Liver (tissue), 8 donors: ENCODE measurements at regions not wholly inside any gene's neighbourhood (a gene's known extent, or its start where the extent isn't known, plus 50 kb on each side); places are given as distances from the start of the nearest gene placed in this dataset.

ENCODE experiments used
- DNase-seq: peaks from one replicate; pipeline ENCODE4 v3.0.0-alpha.2; 2017; ENCODE audit warnings: low spot score
- H3K27ac ChIP-seq, 2 donors: one replicate each; pipeline ENCODE4 v1.7.0; 2013; ENCODE audit warnings: inconsistent platforms in 2 of 2, low read length in 2 of 2, control low read depth in 1 of 2, low read depth in 1 of 2, mild to moderate bottlenecking in 1 of 2
- H3K27me3 ChIP-seq, 4 donors: one replicate each; pipeline versions ENCODE4 v1.6.1 to v1.7.0; 2013; ENCODE audit warnings: low read length in 3 of 4, inconsistent platforms in 1 of 4, mild to moderate bottlenecking in 1 of 4, moderate library complexity in 1 of 4; ENCODE audit not compliant: control insufficient read depth in 4 of 4, insufficient read depth in 4 of 4
- H3K36me3 ChIP-seq, 4 donors: one replicate each; pipeline versions ENCODE4 v1.6.1 to v1.7.0; 2013; ENCODE audit warnings: low read length in 3 of 4, mild to moderate bottlenecking in 3 of 4, low read depth in 1 of 4, moderate library complexity in 1 of 4; ENCODE audit not compliant: control insufficient read depth in 4 of 4, insufficient read depth in 3 of 4
- H3K4me1 ChIP-seq, 4 donors: one replicate each; pipeline versions ENCODE4 v1.6.1 to v1.7.0; 2013; ENCODE audit warnings: low read length in 3 of 4, mild to moderate bottlenecking in 3 of 4, moderate library complexity in 1 of 4; ENCODE audit not compliant: control insufficient read depth in 4 of 4, insufficient read depth in 4 of 4
- H3K4me3 ChIP-seq, 3 donors: one replicate each; pipeline versions ENCODE4 v1.6.1 to v1.7.0; 2013; ENCODE audit warnings: low read length in 3 of 3, control low read depth in 1 of 3, low read depth in 1 of 3, mild to moderate bottlenecking in 1 of 3
- H3K9ac ChIP-seq, 2 donors: one replicate each; pipeline ENCODE4 v1.7.0; 2013; ENCODE audit warnings: low read length in 2 of 2, mild to moderate bottlenecking in 2 of 2, moderate library complexity in 2 of 2, control low read depth in 1 of 2, low read depth in 1 of 2
- H3K9me3 ChIP-seq, 4 donors: one replicate each; pipeline versions ENCODE4 v1.6.1 to v1.7.0; 2013; ENCODE audit warnings: low read length in 3 of 4; ENCODE audit not compliant: control insufficient read depth in 4 of 4
- FOXA1 ChIP-seq: IDR thresholded peaks from 2 replicates; pipeline ENCODE4 v1.6.1; 2016; ENCODE audit warnings: antibody characterized with exemption
- FOXA2 ChIP-seq: IDR thresholded peaks from 2 replicates; pipeline ENCODE4 v1.6.1; 2016; ENCODE audit warnings: antibody characterized with exemption
- HNF4G ChIP-seq: IDR thresholded peaks from 2 replicates; pipeline ENCODE4 v1.6.1; 2016; ENCODE audit warnings: antibody characterized with exemption
- JUND ChIP-seq, 2 donors: IDR thresholded peaks; 2 replicates each; pipeline ENCODE4 v1.6.1; 2016; ENCODE audit warnings: antibody characterized with exemption in 2 of 2
- MAX ChIP-seq: IDR thresholded peaks from 2 replicates; pipeline ENCODE4 v1.6.1; 2016; ENCODE audit warnings: antibody characterized with exemption
- NR2F2 ChIP-seq: IDR thresholded peaks from 2 replicates; pipeline ENCODE4 v1.6.1; 2016; ENCODE audit warnings: antibody characterized with exemption
- RAD21 ChIP-seq, 2 donors: IDR thresholded peaks; 2 replicates each; pipeline ENCODE4 v1.6.1; 2016; ENCODE audit warnings: antibody characterized with exemption in 2 of 2, mild to moderate bottlenecking in 2 of 2
- REST ChIP-seq: IDR thresholded peaks from 2 replicates; pipeline ENCODE4 v1.6.1; 2016; ENCODE audit warnings: antibody characterized with exemption, mild to moderate bottlenecking
- RXRA ChIP-seq, 2 donors: IDR thresholded peaks; 2 replicates each; pipeline ENCODE4 v1.6.1; 2017 to 2018; ENCODE audit warnings: antibody characterized with exemption in 2 of 2, mild to moderate bottlenecking in 1 of 2
- TAF1 ChIP-seq: conservative IDR thresholded peaks from 2 replicates; pipeline ENCODE4 v1.6.1; 2016; ENCODE audit warnings: antibody characterized with exemption, mild to moderate bottlenecking
- YY1 ChIP-seq: IDR thresholded peaks from 2 replicates; pipeline ENCODE4 v1.6.1; 2016; ENCODE audit warnings: antibody characterized with exemption, mild to moderate bottlenecking
- WGBS: extraction: QIAGEN DNeasy Blood & Tissue Kit; methylation state at CpG from one replicate; pipeline ENCODE4 v1.1.7; 2013; 5-methylcytosine and 5-hydroxymethylcytosine counted together
- TF ChIP-seq, protein P1 (sequence below): fragments of 150-350 bp; IDR thresholded peaks from 2 replicates; pipeline ENCODE4 v1.5.1; 2017; ENCODE audit warnings: improper control_type of control experiment, low read depth, low read length; ENCODE audit not compliant: missing input control
- donor health status: healthy.
- donor health status: healthy.
- donor health status: healthy.
- donor health status: healthy.
- donor health status: healthy.

- H3K9ac ChIP-seq = no peak overlapping the region
- H3K36me3 ChIP-seq = no peaks in the 10 kb centered on the region
- H3K4me3 ChIP-seq = no peak overlapping the region
- no peaks in the 10 kb centered on the region for H3K4me1 ChIP-seq
- H3K9me3 ChIP-seq = no peaks in the 10 kb centered on the region
- H3K27ac ChIP-seq = no peak overlapping the region
- 55% methylated on average over 4 of the region's 4 CpGs for WGBS
- no peak for TF ChIP-seq HNF4G
- no peak for TF ChIP-seq REST
- TF ChIP-seq NR2F2 = no peak
- no peak for TF ChIP-seq RAD21 (IDR thresholded peaks at IDR 0.05)
- TF ChIP-seq YY1 = no peak
- no peak for TF ChIP-seq RXRA (IDR thresholded peaks at IDR 0.05)
- TF ChIP-seq, protein P1, sequence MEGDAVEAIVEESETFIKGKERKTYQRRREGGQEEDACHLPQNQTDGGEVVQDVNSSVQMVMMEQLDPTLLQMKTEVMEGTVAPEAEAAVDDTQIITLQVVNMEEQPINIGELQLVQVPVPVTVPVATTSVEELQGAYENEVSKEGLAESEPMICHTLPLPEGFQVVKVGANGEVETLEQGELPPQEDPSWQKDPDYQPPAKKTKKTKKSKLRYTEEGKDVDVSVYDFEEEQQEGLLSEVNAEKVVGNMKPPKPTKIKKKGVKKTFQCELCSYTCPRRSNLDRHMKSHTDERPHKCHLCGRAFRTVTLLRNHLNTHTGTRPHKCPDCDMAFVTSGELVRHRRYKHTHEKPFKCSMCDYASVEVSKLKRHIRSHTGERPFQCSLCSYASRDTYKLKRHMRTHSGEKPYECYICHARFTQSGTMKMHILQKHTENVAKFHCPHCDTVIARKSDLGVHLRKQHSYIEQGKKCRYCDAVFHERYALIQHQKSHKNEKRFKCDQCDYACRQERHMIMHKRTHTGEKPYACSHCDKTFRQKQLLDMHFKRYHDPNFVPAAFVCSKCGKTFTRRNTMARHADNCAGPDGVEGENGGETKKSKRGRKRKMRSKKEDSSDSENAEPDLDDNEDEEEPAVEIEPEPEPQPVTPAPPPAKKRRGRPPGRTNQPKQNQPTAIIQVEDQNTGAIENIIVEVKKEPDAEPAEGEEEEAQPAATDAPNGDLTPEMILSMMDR = no peak
- no peak for TF ChIP-seq MAX
- no peak for TF ChIP-seq TAF1
- TF ChIP-seq JUND (IDR thresholded peaks at IDR 0.05) = no peak
- peaks cover 0 to 2% (median 0%) of the 10 kb centered on the region in 4 donors for H3K27me3 ChIP-seq
- DNase-seq = no peak
Observed at GRCh38 chr2:107001964-107002696, 116.2 kb upstream of the ST6GAL2 start.

GRCh38 chr2:107002735-107003134, 116.8 kb upstream of the ST6GAL2 start:
- Histone ChIP-seq H3K4me3 (no peak overlapping the region), H3K27me3 (peaks cover 0 to 2% (median 0%) of the 10 kb centered on the region in 4 donors), H3K27ac (no peak overlapping the region), H3K36me3 (no peaks in the 10 kb centered on the region), H3K9ac (no peak overlapping the region), H3K4me1 (no peaks in the 10 kb centered on the region), H3K9me3 (no peaks in the 10 kb centered on the region)
- no peak for DNase-seq
- TF ChIP-seq RAD21 (IDR thresholded peaks at IDR 0.05) (no peak), FOXA1 (no peak), MAX (no peak), YY1 (no peak), NR2F2 (no peak), RXRA (IDR thresholded peaks at IDR 0.05) (no peak), REST (no peak), HNF4G (no peak), FOXA2 (no peak), JUND (IDR thresholded peaks at IDR 0.05) (no peak)
- WGBS = 70% methylated on average over 1 of the region's 1 CpG
